Stimulated activated memory B cell treated with anti-CD40 and anti-IgM and Interleukin-4, amounts not matched to agents 10 μg/mL and 1 μg/mL and 100 μg/mL, for 72 hours (primary cell): ENCODE measurements at regions not wholly inside any gene's neighbourhood (a gene's known extent, or its start where the extent isn't known, plus 50 kb on each side); places are given as distances from the start of the nearest gene placed in this dataset.
A peak's percentile ranks its signal among the peaks of the same experiment; 100 is the strongest.

Experiments
- ATAC-seq: fragments of 150-1000 bp; cut with Tn5 transposase; 2 replicates; pipeline ENCODE4 v1.10.0; 2021
- H3K27ac Mint-ChIP-seq: one replicate; pipeline ENCODE4 v1.8.0; 2022; ENCODE audit warnings: mild to moderate bottlenecking, mixed read lengths
- H3K27me3 Mint-ChIP-seq: one replicate; pipeline ENCODE4 v1.8.0; 2022; ENCODE audit warnings: mixed read lengths
- H3K36me3 Mint-ChIP-seq: one replicate; pipeline ENCODE4 v1.8.0; 2022; ENCODE audit warnings: mixed read lengths
- H3K4me1 Mint-ChIP-seq: one replicate; pipeline ENCODE4 v1.8.0; 2022; ENCODE audit warnings: mixed read lengths
- H3K4me3 Mint-ChIP-seq: one replicate; pipeline ENCODE4 v1.8.0; 2022; ENCODE audit warnings: mild to moderate bottlenecking, moderate library complexity, mixed read lengths
- H3K9me3 Mint-ChIP-seq: one replicate; pipeline ENCODE4 v1.8.0; 2022; ENCODE audit warnings: mixed read lengths

DNA sequence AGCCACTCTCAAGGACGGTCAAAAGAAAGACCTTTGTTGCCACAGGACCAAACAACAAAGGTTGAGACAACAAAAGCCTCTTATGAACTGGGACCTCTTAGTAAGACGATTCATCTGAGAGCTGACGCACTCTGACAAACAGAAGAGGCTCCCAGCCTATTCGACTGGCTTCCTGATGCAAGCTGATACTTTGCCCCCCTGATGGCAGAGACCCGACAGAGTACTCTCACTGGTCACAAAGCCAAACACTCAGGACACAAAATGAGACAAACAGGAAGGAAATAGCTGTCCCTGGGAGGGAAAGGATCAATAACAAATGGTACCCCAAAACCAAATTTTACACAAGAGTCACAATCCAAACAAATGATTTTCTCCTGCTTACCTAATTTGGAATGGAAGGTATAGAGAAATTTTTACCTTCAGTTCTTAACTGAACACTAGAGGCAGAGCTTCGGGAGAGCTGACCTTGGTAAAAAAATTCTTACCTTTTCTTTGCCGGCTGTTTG is 75.2 kb upstream of the PLAC8 start:
- Mint-ChIP-seq H3K9me3 (no peaks in the 10 kb centered on the region), H3K4me1 (peaks cover 10% of the 10 kb centered on the region), H3K36me3 (no peaks in the 10 kb centered on the region), H3K27ac (no peak overlapping the region), H3K4me3 (no peak overlapping the region), H3K27me3 (no peaks in the 10 kb centered on the region)
- no peak for ATAC-seq

DNA sequence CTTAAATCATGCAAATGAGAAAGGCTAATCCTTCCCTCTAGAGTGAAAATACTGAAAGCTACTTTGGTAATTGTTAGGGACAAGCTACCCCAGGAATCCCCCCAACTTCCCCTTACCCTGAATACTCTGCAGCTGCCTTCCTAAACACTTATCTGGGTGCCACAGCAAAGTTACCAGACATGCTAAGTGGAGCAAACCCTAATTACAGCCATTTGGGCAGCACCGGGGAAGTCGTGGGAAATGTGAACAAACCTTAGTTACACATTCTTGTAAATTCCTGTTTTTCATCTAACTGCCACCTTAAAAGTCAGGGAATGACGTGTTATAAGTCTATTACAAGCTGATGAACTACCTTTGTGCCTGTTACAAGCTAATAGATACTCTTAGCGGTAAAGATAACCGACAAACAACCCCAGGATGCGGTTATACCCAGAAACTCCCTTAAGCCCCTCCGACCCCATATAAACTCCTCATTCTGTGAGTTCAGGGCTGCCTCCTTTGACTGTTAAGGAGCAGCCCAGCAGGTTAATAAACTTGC is 66.0 kb upstream of the PLAC8 start:
- Mint-ChIP-seq H3K27me3 (no peaks in the 10 kb centered on the region), H3K27ac (peak overlapping the region; percentile 78), H3K4me1 (peaks cover 24% of the 10 kb centered on the region), H3K36me3 (no peaks in the 10 kb centered on the region), H3K9me3 (no peaks in the 10 kb centered on the region), H3K4me3 (peak overlapping the region; percentile 49)
- ATAC-seq: peak; percentile 77

DNA sequence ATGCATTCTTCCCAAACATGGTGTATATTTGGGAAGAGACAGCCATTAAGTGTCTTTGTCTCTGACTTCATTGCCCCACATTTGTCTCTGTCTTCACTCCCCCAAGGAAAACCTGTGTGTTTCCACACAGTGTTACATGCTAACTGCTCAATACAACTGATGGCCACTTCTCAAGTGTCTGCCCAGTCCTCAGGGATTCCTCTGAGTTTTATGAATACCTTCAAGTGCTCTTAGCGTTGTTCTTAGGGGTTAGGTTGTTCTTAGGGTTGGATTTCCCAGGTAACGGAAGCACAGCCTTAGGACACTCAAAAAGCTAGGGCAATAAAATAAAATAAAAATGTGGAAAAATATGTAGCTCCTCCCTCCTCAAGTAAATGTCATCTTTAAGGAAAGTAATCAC is 64.7 kb upstream of the PLAC8 start:
- ATAC-seq: no peak
- Mint-ChIP-seq H3K9me3 (no peaks in the 10 kb centered on the region), H3K4me1 (peaks cover 37% of the 10 kb centered on the region), H3K36me3 (no peaks in the 10 kb centered on the region), H3K27ac (no peak overlapping the region), H3K27me3 (no peaks in the 10 kb centered on the region), H3K4me3 (no peak overlapping the region)

DNA sequence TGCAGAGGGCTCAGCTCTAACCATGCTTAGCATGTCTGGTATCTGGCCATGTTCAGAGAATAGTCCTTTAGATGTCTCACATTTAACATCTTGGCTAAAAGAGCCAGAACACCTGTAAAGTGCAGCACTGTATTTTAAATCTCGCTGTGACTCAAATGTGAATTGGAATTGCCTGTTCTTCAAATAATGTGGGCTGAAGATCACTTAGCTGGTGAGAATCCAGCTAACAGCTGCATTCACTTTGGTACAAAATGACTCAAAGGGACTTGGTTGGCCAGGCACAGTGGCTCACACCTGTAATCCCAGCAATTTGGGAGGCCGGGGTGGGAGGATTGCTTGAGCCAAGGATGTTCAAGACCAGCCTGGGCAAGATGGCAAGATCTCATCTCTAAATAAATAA is 63.5 kb upstream of the PLAC8 start:
- peak; percentile 22 for ATAC-seq
- no peaks in the 10 kb centered on the region for H3K27me3 Mint-ChIP-seq
- H3K9me3 Mint-ChIP-seq: no peaks in the 10 kb centered on the region
- H3K27ac Mint-ChIP-seq: peak overlapping the region; percentile 40
- H3K4me1 Mint-ChIP-seq: peaks cover 49% of the 10 kb centered on the region
- H3K36me3 Mint-ChIP-seq: no peaks in the 10 kb centered on the region
- H3K4me3 Mint-ChIP-seq: no peak overlapping the region

DNA sequence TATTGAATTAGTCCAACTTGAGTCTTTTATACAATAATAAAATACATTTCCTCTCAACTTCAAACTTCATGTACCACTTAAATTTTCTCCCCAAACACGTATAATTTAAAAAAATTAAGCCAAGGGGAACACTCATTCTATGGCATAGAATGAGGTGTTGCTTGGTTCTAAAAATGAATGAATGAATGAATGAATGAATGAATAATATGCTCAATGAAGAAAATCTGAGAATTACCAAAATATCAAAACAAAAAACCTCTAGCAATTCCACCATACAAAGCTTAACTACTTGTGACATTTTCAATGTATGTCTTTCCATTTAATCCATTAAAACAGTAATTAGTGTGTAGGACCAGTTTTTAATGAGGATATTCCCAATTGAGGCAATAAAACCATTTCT is 62.7 kb upstream of the PLAC8 start:
- H3K4me1 Mint-ChIP-seq: peaks cover 57% of the 10 kb centered on the region
- no peak overlapping the region for H3K4me3 Mint-ChIP-seq
- H3K27me3 Mint-ChIP-seq: no peaks in the 10 kb centered on the region

DNA sequence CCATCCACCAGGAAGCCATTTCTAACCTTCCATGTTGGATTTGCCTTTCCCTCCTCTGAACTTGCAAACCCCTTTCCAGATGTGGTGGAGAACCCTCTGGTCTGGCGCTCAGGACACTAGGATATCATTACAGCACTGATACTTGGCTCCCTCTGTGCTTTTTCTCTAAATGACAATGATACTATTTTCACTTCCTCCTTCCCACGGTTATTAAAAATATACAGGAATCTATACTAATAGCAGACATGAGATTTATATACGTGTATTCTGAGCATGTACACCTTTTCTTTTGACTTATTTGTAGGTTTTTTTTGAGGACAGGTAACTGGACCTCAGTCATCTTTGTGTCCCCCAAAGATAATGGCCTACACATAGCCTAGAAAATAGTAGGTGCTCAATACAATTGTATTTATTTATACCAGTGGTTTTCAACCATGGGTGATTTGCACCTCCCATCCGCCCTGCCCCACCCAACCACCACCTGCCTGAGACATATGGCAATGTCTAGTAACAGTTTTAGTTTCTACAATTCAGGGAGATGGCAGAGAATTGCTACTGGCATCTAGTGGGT is 60.4 kb upstream of the PLAC8 start:
- H3K4me1 Mint-ChIP-seq: peaks cover 55% of the 10 kb centered on the region
- peak; percentile 86 for ATAC-seq
- peak overlapping the region; percentile 67 for H3K27ac Mint-ChIP-seq
- H3K36me3 Mint-ChIP-seq: no peaks in the 10 kb centered on the region
- peak overlapping the region; percentile 69 for H3K4me3 Mint-ChIP-seq
- H3K9me3 Mint-ChIP-seq: no peaks in the 10 kb centered on the region
- no peaks in the 10 kb centered on the region for H3K27me3 Mint-ChIP-seq

More for the DNA sequence above, 62.7 kb upstream of the PLAC8 start:
- Mint-ChIP-seq H3K9me3 (no peaks in the 10 kb centered on the region), H3K27ac (no peak overlapping the region), H3K36me3 (no peaks in the 10 kb centered on the region)
- ATAC-seq: no peak

DNA sequence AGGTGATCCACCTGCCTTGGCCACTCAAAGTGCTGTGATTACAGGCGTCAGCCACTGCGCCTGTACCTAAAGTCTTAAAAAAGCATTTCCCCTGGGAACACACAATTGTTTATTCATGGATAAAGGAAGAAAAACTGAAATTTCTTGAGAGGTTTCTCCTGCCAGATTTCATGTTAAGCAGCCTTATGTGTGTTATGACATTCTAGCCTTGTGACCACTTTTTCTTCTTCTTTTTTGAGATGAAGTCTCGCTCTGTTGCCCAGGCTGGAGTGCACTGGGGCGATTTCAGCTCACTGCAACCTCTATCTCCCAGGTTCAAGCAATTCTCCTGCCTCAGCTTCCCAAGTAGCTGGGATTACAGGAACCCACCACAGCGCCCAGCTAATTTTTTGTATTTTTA is 57.8 kb upstream of the PLAC8 start:
- Mint-ChIP-seq H3K27ac (peak overlapping the region; percentile 67), H3K36me3 (no peaks in the 10 kb centered on the region)
- ATAC-seq: peak; percentile 70

DNA sequence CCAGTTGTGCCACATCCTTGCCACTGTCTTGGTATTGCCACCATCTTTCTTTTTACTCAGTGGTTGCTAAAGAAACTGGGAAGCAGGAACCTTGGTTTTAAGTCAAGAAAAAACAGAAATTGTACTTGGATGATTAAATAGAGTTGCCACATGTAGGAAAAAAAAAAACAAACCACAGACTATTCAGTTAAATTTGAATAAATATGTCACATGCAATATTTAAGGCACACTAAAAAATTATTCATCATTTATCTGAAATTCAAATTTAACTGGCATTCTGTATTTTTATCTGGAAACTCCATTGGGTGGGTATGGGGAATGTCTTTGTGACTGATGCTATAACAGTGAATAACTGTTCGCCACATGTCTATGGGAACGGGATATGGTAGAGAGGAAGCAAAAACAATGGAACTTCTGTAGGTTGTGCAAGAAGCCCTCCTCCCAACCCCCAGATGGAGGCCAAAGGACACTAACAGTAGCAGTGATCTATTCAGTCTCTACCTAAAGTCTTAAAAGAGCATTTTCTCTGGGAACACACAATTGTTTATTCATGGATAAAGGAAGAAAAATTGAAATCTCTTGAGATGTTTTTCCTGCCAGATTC is 57.0 kb upstream of the PLAC8 start:
- Mint-ChIP-seq H3K4me1 (peaks cover 71% of the 10 kb centered on the region), H3K9me3 (no peaks in the 10 kb centered on the region), H3K27me3 (no peaks in the 10 kb centered on the region), H3K27ac (peak overlapping the region; percentile 40), H3K4me3 (no peak overlapping the region), H3K36me3 (no peaks in the 10 kb centered on the region)
- no peak for ATAC-seq

More for the DNA sequence above, 57.8 kb upstream of the PLAC8 start:
- no peaks in the 10 kb centered on the region for H3K27me3 Mint-ChIP-seq
- H3K4me1 Mint-ChIP-seq: peaks cover 65% of the 10 kb centered on the region
- no peak overlapping the region for H3K4me3 Mint-ChIP-seq
- H3K9me3 Mint-ChIP-seq: no peaks in the 10 kb centered on the region

DNA sequence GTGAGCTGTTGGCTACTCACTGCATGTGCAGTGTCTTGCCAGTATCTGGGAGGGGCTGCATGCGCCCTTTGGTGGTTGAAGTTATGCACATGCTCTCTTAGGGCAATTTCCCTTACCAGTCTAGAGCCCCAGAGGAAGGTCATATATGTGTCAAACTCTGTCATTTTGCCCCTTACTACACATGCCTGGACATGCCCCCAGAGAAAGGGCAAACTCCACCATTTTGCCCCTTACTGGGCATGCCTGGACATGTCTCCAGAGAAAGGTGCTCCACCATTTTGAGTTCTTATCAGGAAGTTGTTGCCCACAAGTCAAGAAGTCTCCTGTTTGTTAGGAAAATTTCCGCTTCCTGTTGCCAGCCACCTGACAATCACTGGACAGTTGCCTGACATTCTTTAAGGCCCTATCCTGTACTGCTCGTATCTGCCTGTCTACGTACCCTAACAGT is 56.4 kb upstream of the PLAC8 start:
- no peaks in the 10 kb centered on the region for H3K27me3 Mint-ChIP-seq
- peak overlapping the region; percentile 40 for H3K27ac Mint-ChIP-seq
- H3K4me1 Mint-ChIP-seq: peaks cover 68% of the 10 kb centered on the region
- ATAC-seq: no peak
- no peaks in the 10 kb centered on the region for H3K36me3 Mint-ChIP-seq
- H3K9me3 Mint-ChIP-seq: no peaks in the 10 kb centered on the region
- H3K4me3 Mint-ChIP-seq: no peak overlapping the region
